ENCODE measurements at regions not wholly inside any gene's neighbourhood (a gene's known extent, or its start where the extent isn't known, plus 50 kb on each side); places are given as distances from the start of the nearest gene placed in this dataset.
"Not testable (repeated sequence)": the region's sequence is repeated elsewhere in the genome, so short reads cannot be mapped to it uniquely, and the experiment has no call there.

- no peak for DNase-seq (ENCODE audit: low spot score)
Measured at GRCh38 chr22:22168941-22169867, 75.4 kb upstream of the VPREB1 start.

GRCh38 chr22:22168190-22168940 is 76.2 kb upstream of the VPREB1 start:
- peak; percentile 90 for DNase-seq (ENCODE audit: low spot score)

- peak; percentile 96 for DNase-seq (ENCODE audit: low spot score)
Measured at GRCh38 chr22:22167791-22168189, 76.8 kb upstream of the VPREB1 start.

GRCh38 chr22:22166941-22167713 is 77.5 kb upstream of the VPREB1 start:
- DNase-seq (ENCODE audit: low spot score), result peak; percentile 68

GRCh38 chr22:22165936-22166710 is 78.5 kb upstream of the VPREB1 start:
- DNase-seq (ENCODE audit: low spot score), result no peak

- peak; percentile 81 for DNase-seq (ENCODE audit: low spot score)
Measured at GRCh38 chr22:22164541-22165272, 79.9 kb upstream of the VPREB1 start.

GRCh38 chr22:22161924-22162851 is 82.4 kb upstream of the VPREB1 start:
- peak; percentile 97 for DNase-seq (ENCODE audit: low spot score)

GRCh38 chr22:22160768-22161167 is 83.8 kb upstream of the VPREB1 start:
- DNase-seq (ENCODE audit: low spot score), result not testable (repeated sequence)

- no peak for DNase-seq (ENCODE audit: low spot score)
Measured at GRCh38 chr22:22159384-22159783, 85.2 kb upstream of the VPREB1 start.

- DNase-seq (ENCODE audit: low spot score), result no peak
Measured at GRCh38 chr22:22158965-22159364, 85.6 kb upstream of the VPREB1 start.

GRCh38 chr22:22158207-22158816 is 86.3 kb upstream of the VPREB1 start:
- no peak for DNase-seq (ENCODE audit: low spot score)

GRCh38 chr22:22157348-22157725 is 87.2 kb upstream of the VPREB1 start:
- peak; percentile 78 for DNase-seq (ENCODE audit: low spot score)

- DNase-seq (ENCODE audit: low spot score), result peak; percentile 94
Measured at GRCh38 chr22:22156716-22157347, 87.8 kb upstream of the VPREB1 start.

- DNase-seq (ENCODE audit: low spot score), result no peak
Measured at GRCh38 chr22:22156348-22156715, 88.3 kb upstream of the VPREB1 start.

- no peak for DNase-seq (ENCODE audit: low spot score)
Measured at GRCh38 chr22:22155607-22156006, 89.0 kb upstream of the VPREB1 start.

GRCh38 chr22:22155146-22155545 is 89.4 kb upstream of the VPREB1 start:
- DNase-seq (ENCODE audit: low spot score), result no peak

- DNase-seq (ENCODE audit: low spot score), result no peak
Measured at GRCh38 chr22:22154040-22154439, 90.5 kb upstream of the VPREB1 start.

- DNase-seq (ENCODE audit: low spot score), result no peak
Measured at GRCh38 chr22:22151308-22151707, 93.3 kb upstream of the VPREB1 start.

GRCh38 chr22:22150457-22150856 is 94.1 kb upstream of the VPREB1 start:
- no peak for DNase-seq (ENCODE audit: low spot score)
